Ishikawa (cell line): ENCODE measurements at regions not wholly inside any gene's neighbourhood (a gene's known extent, or its start where the extent isn't known, plus 50 kb on each side); places are given as distances from the start of the nearest gene placed in this dataset.

Experiments
- CEBPB ChIP-seq: IDR thresholded peaks from 2 replicates; pipeline ENCODE4 v1.6.1; 2012
- CREB1 ChIP-seq: IDR thresholded peaks from 2 replicates; pipeline ENCODE4 v1.6.1; 2012; ENCODE audit warnings: low read depth
- EGR1 ChIP-seq: IDR thresholded peaks from 2 replicates; pipeline ENCODE4 v1.6.1; 2012
- EP300 ChIP-seq: IDR thresholded peaks from 2 replicates; pipeline ENCODE4 v1.6.1; 2012; ENCODE audit warnings: borderline replicate concordance
- FOXM1 ChIP-seq: IDR thresholded peaks from 2 replicates; pipeline ENCODE4 v1.6.1; 2012; ENCODE audit warnings: low read depth, borderline replicate concordance
- MAX ChIP-seq: IDR thresholded peaks from 2 replicates; pipeline ENCODE4 v1.6.1; 2012
- NFIC ChIP-seq: IDR thresholded peaks from 2 replicates; pipeline ENCODE4 v1.6.1; 2012
- RAD21 ChIP-seq: IDR thresholded peaks from 2 replicates; pipeline ENCODE4 v1.6.1; 2012; ENCODE audit warnings: low read depth
- TAF1 ChIP-seq: IDR thresholded peaks from 2 replicates; pipeline ENCODE4 v1.6.1; 2012; ENCODE audit warnings: low read depth, mild to moderate bottlenecking
- TCF12 ChIP-seq: IDR thresholded peaks from 2 replicates; pipeline ENCODE4 v1.6.1; 2012; ENCODE audit warnings: low read depth
- TEAD4 ChIP-seq: IDR thresholded peaks from 2 replicates; pipeline ENCODE4 v1.6.1; 2012
- YY1 ChIP-seq: IDR thresholded peaks from 2 replicates; pipeline ENCODE4 v1.6.1; 2012; ENCODE audit warnings: low read depth
- ZBTB7A ChIP-seq: IDR thresholded peaks from 2 replicates; pipeline ENCODE4 v1.6.1; 2012; ENCODE audit warnings: low read depth
- TF ChIP-seq, protein P1 (sequence below): IDR thresholded peaks from 2 replicates; pipeline ENCODE4 v1.6.1; 2012; ENCODE audit warnings: low read depth, mild to moderate bottlenecking
- TF ChIP-seq, protein P2 (sequence below): IDR thresholded peaks from 2 replicates; pipeline ENCODE4 v1.6.1; 2012

GRCh38 chr15:39118510-39118909 lies 462.4 kb upstream of the THBS1 start:
- no peak for TF ChIP-seq TCF12

- TF ChIP-seq CEBPB = no peak
- TF ChIP-seq RAD21 = no peak
- TF ChIP-seq TCF12 = no peak
- no peak for TF ChIP-seq TAF1
- TF ChIP-seq, protein P1, sequence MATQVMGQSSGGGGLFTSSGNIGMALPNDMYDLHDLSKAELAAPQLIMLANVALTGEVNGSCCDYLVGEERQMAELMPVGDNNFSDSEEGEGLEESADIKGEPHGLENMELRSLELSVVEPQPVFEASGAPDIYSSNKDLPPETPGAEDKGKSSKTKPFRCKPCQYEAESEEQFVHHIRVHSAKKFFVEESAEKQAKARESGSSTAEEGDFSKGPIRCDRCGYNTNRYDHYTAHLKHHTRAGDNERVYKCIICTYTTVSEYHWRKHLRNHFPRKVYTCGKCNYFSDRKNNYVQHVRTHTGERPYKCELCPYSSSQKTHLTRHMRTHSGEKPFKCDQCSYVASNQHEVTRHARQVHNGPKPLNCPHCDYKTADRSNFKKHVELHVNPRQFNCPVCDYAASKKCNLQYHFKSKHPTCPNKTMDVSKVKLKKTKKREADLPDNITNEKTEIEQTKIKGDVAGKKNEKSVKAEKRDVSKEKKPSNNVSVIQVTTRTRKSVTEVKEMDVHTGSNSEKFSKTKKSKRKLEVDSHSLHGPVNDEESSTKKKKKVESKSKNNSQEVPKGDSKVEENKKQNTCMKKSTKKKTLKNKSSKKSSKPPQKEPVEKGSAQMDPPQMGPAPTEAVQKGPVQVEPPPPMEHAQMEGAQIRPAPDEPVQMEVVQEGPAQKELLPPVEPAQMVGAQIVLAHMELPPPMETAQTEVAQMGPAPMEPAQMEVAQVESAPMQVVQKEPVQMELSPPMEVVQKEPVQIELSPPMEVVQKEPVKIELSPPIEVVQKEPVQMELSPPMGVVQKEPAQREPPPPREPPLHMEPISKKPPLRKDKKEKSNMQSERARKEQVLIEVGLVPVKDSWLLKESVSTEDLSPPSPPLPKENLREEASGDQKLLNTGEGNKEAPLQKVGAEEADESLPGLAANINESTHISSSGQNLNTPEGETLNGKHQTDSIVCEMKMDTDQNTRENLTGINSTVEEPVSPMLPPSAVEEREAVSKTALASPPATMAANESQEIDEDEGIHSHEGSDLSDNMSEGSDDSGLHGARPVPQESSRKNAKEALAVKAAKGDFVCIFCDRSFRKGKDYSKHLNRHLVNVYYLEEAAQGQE = no peak
- no peak for TF ChIP-seq ZBTB7A
- no peak for TF ChIP-seq MAX
- TF ChIP-seq FOXM1 = no peak
- no peak for TF ChIP-seq NFIC
- no peak for TF ChIP-seq EP300
- TF ChIP-seq EGR1 = no peak
- TF ChIP-seq, protein P2, sequence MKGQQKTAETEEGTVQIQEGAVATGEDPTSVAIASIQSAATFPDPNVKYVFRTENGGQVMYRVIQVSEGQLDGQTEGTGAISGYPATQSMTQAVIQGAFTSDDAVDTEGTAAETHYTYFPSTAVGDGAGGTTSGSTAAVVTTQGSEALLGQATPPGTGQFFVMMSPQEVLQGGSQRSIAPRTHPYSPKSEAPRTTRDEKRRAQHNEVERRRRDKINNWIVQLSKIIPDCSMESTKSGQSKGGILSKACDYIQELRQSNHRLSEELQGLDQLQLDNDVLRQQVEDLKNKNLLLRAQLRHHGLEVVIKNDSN = no peak
- TF ChIP-seq YY1 = no peak
- no peak for TF ChIP-seq TEAD4
Measured at GRCh38 chr15:39124155-39124552, 456.7 kb upstream of the THBS1 start.

GRCh38 chr15:39124553-39125171 lies 456.2 kb upstream of the THBS1 start:
- TF ChIP-seq ZBTB7A = no peak
- TF ChIP-seq NFIC = no peak
- no peak for TF ChIP-seq CEBPB
- TF ChIP-seq, protein P1 = no peak
- TF ChIP-seq FOXM1 = no peak
- TF ChIP-seq MAX = no peak
- no peak for TF ChIP-seq CREB1
- TF ChIP-seq TAF1 = no peak
- no peak for TF ChIP-seq EP300
- no peak for TF ChIP-seq TCF12
- TF ChIP-seq, protein P2 = no peak
- no peak for TF ChIP-seq RAD21
- TF ChIP-seq YY1 = no peak
- TF ChIP-seq EGR1 = no peak
- no peak for TF ChIP-seq TEAD4

- TF ChIP-seq, protein P2 = no peak
- TF ChIP-seq CEBPB (no peak), FOXM1 (no peak), NFIC (no peak), EGR1 (no peak), TAF1 (no peak), ZBTB7A (no peak), TEAD4 (no peak), RAD21 (no peak), MAX (no peak), EP300 (no peak), CREB1 (no peak), YY1 (no peak), TCF12 (no peak)
- TF ChIP-seq, protein P1 = no peak
Measured at GRCh38 chr15:39125226-39125625, 455.7 kb upstream of the THBS1 start.
